Type B pancreatic cell (in vitro differentiated cells): ENCODE measurements at regions not wholly inside any gene's neighbourhood (a gene's known extent, or its start where the extent isn't known, plus 50 kb on each side); places are given as distances from the start of the nearest gene placed in this dataset.

ENCODE experiments used
- DNase-seq: peaks from one replicate; pipeline ENCODE4 v3.0.0; 2021; ENCODE audit warnings: mixed read lengths; ENCODE audit not compliant: unreplicated experiment; ENCODE audit errors: extremely low spot score
- H3K27ac Mint-ChIP-seq: 2 replicates; pipeline ENCODE4 v1.8.0; 2021; ENCODE audit warnings: mild to moderate bottlenecking, mixed read lengths
- H3K27me3 Mint-ChIP-seq: 2 replicates; pipeline ENCODE4 v1.8.0; 2021; ENCODE audit warnings: mixed read lengths
- H3K36me3 Mint-ChIP-seq: 2 replicates; pipeline ENCODE4 v1.8.0; 2021; ENCODE audit warnings: mixed read lengths
- H3K4me1 Mint-ChIP-seq: one replicate; pipeline ENCODE4 v1.8.0; 2021; ENCODE audit warnings: mixed read lengths; ENCODE audit not compliant: unreplicated experiment
- H3K4me3 Mint-ChIP-seq: 2 replicates; pipeline ENCODE4 v1.8.0; 2021; ENCODE audit warnings: mild to moderate bottlenecking, mixed read lengths
- H3K9me3 Mint-ChIP-seq: 2 replicates; pipeline ENCODE4 v1.8.0; 2021; ENCODE audit warnings: mixed read lengths
- CTCF ChIP-seq: fragments of 200-600 bp; sonication (generic); conservative IDR thresholded peaks from 2 replicates; pipeline ENCODE4 v1.5.0; 2021; ENCODE audit warnings: antibody characterized with exemption, mild to moderate bottlenecking

DNA sequence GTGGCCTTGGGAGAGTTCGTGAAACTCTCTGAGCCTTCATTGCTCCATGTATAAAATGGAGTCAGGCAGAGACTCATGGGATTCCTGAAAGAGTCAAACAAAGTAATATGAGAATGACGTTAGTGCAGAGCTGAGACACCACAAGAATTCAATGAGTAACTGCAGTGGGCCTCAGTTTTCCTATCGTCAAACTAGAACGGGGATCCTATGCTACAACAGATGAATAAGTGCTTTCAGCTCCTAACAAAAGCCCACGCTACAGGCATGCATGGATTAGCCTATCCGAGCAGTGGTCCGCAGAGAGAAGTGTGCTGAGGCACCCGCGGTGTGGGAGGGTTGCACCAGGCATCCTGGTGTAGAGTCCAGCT, 124.7 kb downstream of the SYF2 start:
- no peak for TF ChIP-seq CTCF
- no peak overlapping the region for H3K4me3 Mint-ChIP-seq
- DNase-seq, result no peak
- H3K9me3 Mint-ChIP-seq, result peaks cover 8% of the 10 kb centered on the region
- H3K36me3 Mint-ChIP-seq, result no peaks in the 10 kb centered on the region
- no peak overlapping the region for H3K27ac Mint-ChIP-seq
- H3K4me1 Mint-ChIP-seq, result peaks cover 12% of the 10 kb centered on the region
- peaks cover 13% of the 10 kb centered on the region for H3K27me3 Mint-ChIP-seq

GRCh38 chr1:25106976-25107642, 125.2 kb downstream of the SYF2 start:
- DNase-seq, result no peak
- H3K9me3 Mint-ChIP-seq, result peaks cover 8% of the 10 kb centered on the region
- H3K27ac Mint-ChIP-seq, result no peak overlapping the region
- no peak for TF ChIP-seq CTCF
- H3K4me3 Mint-ChIP-seq, result no peak overlapping the region
- no peaks in the 10 kb centered on the region for H3K36me3 Mint-ChIP-seq
- H3K4me1 Mint-ChIP-seq, result peaks cover 11% of the 10 kb centered on the region
- H3K27me3 Mint-ChIP-seq, result peaks cover 13% of the 10 kb centered on the region

- TF ChIP-seq CTCF, result no peak
- no peaks in the 10 kb centered on the region for H3K36me3 Mint-ChIP-seq
- peaks cover 14% of the 10 kb centered on the region for H3K4me1 Mint-ChIP-seq
- peaks cover 8% of the 10 kb centered on the region for H3K9me3 Mint-ChIP-seq
- no peak overlapping the region for H3K27ac Mint-ChIP-seq
- DNase-seq, result no peak
- H3K4me3 Mint-ChIP-seq, result no peak overlapping the region
- peaks cover 17% of the 10 kb centered on the region for H3K27me3 Mint-ChIP-seq
Observed at GRCh38 chr1:25106352-25106751, 126.0 kb downstream of the SYF2 start.

DNA sequence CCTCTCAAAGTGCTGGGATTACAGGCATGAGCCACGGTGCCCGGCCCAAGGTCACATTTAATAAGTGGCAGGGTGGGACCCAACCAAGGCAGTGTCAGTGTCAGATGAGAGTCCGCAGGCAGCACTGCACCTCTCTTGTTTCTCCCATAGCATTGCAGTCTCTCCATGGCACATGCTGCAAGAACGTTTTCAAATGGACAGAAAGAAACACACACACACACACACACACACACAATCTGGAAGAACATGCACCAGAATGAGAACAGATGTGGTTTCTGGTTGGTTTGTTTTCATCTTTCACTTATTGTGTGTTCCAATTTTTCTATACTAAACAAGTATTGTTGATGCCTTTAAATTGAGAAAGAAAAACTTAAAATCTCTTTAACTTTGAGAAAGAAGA, 126.5 kb downstream of the SYF2 start:
- peaks cover 17% of the 10 kb centered on the region for H3K27me3 Mint-ChIP-seq
- peaks cover 16% of the 10 kb centered on the region for H3K4me1 Mint-ChIP-seq
- H3K9me3 Mint-ChIP-seq, result peaks cover 8% of the 10 kb centered on the region
- DNase-seq, result no peak
- no peaks in the 10 kb centered on the region for H3K36me3 Mint-ChIP-seq
- TF ChIP-seq CTCF, result no peak
- H3K27ac Mint-ChIP-seq, result no peak overlapping the region
- no peak overlapping the region for H3K4me3 Mint-ChIP-seq

DNA sequence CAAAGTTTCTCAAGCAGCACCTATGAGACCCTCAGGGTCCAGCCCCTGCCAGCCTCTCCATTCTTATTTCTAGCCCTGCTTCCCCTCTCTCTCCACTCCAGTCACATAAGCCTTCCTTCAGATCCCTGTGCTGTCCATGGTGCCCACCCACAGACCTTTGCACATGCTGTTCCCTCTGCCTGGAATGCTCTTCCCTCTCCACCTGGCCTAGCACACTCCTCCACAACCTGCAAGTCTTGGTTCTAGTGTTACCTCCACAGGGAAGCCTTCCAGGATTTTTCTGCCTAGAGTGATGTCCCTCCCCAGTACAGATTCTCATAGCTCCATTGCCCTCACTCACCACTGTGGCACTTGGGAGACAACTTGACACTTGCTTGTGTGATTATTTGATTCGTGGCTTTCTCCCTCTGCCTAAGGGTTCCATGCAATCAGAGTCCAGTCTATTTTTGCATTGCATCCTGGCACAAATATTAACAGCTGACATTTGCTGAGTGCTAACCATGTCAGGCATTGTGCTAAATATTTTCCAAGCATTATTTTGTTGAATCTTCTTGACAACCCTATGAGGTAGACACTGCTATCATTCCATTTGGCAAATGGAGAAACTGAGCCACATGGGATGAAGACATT, 127.3 kb downstream of the SYF2 start:
- H3K4me1 Mint-ChIP-seq, result peaks cover 16% of the 10 kb centered on the region
- peaks cover 17% of the 10 kb centered on the region for H3K27me3 Mint-ChIP-seq
- H3K27ac Mint-ChIP-seq, result no peak overlapping the region
- H3K36me3 Mint-ChIP-seq, result no peaks in the 10 kb centered on the region
- peaks cover 8% of the 10 kb centered on the region for H3K9me3 Mint-ChIP-seq
- no peak overlapping the region for H3K4me3 Mint-ChIP-seq
- no peak for TF ChIP-seq CTCF
- no peak for DNase-seq
